NCI-H345 (cell line): ENCODE measurements at regions not wholly inside any gene's neighbourhood (a gene's known extent, or its start where the extent isn't known, plus 50 kb on each side); places are given as distances from the start of the nearest gene placed in this dataset.

Source experiments
- DNase-seq: peaks from one replicate; lab custom pipeline; 2025; lab: John Stamatoyannopoulos, UW

DNA sequence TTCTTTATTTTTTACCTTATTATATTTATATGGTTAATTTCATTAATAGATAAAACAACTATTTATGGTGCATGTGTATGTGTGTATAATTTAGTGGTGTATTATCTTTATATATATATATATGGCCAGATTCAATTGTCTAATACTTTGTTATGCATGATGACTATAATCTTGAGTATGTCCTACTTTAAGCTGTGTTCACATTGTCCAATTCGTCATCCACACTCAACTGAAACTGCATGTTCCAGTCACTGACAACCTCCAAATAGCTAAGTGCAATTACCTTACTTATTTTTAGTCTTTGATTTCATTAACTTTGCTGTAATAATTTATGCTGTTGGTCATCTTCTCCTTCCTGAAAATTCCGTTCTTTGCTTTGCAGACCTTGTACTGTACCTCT, 306.5 kb upstream of the TMTC1 start:
- no peak for DNase-seq

DNA sequence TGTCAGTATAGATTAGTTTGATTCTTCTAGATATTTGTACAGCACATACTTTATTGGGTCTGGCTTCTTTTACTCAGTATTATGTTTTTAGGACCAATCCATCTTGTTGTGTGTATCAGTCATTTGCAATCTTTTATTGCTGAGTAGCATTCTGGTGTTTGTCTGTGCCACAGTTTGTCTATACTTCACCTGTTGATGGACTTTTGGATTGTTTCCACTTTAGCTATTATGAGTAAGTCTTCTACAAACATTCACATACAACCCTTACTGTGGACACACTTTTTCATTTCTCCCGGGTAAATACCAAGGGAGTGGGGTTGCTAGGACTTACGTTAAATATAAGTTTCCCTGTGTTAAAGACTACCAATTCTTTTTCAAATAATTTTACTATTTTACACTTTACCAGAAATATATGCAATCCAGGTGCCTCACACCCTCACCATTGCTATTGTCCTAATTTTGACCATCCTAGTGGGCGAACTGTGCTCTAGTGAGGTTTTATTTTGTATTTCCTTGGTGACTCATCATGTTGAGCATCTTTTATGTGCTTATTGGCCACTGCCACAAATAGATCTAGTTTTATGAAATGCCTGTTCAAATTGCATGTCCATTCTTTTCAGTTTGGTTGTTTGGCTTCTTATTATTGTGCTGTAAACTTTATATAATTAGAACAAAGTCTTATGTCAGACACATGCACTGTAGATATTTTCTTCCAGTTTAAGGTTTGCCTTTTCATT, 304.7 kb upstream of the TMTC1 start:
- DNase-seq = no peak

DNA sequence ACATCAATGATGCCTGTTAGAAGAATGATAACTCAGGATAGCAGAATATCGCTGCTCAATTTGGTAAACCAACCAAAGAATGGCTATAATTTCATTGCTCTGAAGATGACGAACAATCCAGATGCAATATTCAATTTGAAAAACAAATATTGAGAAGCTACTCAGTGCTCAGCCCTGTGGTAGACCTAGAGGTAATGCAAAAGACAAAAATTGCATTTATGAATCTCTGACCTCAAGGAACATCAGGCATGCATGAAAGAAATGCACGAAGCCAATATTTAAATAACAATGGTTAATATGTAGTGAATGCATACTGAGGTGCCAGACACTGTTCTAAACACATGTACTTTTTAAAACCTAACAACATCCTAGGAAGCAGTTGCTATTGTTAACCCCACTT, 298.6 kb upstream of the TMTC1 start:
- DNase-seq = no peak

DNA sequence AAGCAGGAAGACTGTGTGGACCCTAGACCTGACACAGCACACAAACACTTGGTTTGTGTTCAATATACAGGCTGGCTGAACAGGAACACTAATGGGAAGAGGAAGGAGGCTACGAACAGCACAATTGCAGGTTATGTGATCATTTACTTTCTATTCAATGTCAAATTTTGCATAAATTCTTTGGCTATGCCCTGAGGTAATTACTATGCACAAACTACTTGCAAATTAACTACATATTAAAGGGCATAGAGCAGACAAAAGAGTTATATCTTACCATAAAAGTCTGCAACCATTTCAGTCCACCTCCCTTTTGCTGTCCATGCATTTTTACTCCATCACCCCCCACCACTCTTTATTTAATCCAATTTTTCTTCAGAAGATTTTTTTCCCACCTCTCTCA, 291.2 kb upstream of the TMTC1 start:
- DNase-seq = no peak

DNA sequence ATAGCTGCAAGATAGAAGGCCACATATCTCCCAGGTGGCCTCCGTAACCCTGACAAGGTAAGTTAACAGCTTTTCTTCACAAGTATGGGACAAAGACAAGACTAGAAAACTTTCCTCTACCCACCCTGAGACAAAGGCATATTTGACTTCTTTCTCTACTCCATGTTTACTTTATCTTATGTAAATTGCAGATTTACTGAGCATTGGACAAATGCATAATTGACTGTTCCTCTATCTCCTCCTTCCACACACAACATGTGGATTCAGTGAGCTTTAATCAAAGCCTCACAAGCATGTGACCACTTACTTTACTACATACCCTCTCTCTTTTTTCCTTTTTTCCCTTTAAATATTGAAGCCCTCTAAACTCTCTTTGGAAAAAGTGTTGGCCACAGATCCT, 289.1 kb upstream of the TMTC1 start:
- DNase-seq = no peak

DNA sequence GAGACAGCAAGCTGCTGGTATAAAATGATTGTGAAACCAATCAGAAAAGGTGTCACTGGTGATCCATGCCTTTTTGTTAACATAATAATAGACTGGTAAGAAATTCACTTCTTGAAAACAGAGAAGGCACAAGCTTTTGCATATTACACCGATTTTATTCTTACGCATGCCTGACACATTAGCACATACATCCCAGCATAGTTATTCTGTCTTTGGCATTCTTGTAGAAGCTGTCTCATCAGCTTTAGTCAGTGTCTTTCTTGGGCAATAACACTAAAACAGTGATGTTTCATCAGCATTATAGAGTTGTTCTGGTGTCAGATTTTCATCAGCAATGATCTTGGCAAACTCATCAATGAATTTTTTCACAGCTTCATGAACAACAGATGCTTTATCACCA, 283.4 kb upstream of the TMTC1 start:
- DNase-seq = no peak

DNA sequence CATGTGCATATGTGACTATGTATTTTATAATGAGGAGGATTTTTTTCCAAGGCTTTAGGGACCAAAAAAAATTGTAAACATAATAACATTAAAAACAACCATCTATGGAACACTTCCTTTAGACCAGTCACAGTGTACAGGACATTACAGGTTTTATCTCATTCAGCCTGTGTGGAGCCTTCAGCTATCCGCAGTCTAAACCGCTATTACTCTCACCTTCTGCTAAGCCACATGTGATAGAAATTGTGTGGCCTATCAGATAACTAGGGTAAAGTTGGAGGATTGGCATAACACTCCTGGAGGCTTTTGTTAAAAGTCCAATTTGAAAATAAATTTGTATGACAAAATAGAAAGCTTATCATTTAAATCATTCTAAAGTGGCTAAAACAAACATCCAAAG, 281.2 kb upstream of the TMTC1 start:
- DNase-seq = no peak

DNA sequence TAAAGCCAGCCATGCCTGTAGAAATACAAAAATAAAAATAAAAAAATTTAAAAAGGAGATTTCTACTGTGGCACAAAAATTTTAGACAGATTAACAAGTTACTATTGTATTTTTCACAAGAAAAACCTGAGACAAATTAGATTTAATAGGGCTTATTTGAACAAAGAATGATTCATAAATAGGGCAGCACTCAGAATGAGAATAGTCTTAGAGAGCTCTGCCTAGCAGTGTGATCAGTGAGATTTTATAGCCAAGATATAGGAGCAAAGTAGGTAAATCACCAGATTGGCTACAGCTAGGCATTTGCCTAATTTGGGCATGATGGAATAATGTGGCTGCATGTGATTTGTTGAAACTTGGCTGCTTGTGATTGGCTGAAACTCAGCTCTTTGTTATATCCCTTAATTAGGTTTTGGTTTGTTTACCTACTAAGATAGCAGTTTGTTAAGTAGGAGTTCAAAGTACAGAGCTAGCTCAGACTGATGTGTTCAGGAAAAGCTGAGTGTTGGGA, 279.7 kb upstream of the TMTC1 start:
- DNase-seq = no peak

DNA sequence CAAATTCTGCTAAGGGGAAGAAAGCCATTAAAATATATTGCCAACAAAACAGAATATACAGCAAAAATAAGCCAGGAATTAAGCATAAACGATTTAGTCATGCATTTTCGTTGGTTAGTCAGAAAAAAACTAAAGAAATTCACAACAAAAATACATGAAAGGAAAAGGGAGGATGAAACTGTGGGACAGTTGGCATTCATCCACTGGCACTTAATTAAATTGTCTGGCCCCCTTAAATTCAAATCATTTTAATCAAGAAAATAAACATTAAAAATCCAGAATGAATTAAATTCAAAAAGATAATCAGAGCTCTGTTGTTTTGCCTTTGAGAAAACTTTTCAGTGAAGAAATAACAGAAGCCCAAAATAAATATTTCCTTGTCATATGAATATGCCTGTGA, 264.6 kb upstream of the TMTC1 start:
- no peak for DNase-seq

DNA sequence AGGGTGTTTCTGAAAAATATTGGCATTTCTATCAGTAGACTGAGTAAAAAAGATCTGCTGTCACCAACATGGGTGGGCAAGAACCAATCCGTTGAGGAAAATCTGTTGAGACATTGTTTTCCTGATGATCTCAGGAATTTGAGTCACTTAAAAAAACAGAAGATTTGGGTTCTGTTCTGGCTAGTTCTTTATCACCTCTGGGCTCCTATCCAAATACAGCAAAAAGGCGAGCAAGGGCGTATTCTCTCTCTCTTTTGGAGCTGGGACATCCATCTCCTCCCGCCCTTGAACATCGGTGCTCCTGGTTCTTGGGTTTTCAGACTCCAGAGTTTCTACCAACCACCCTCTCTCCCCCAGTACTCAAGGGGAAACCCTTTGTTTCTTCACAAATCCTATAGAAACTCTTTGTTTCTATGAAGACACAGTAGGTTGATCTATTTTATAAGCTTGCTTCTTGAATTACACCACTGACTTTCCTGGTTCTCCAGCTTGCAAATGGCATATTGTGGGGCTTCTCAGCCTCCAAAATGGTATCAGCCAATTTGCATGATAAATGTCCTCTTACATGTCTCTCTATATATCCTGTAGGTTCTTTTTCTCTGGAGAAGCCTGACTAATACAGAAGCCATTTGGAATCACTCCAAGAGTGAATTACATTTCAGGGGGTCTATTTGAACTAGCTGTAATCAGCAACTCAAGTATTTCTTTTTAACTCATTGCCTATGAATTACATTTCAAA, 263.9 kb upstream of the TMTC1 start:
- DNase-seq = peak; percentile 76

DNA sequence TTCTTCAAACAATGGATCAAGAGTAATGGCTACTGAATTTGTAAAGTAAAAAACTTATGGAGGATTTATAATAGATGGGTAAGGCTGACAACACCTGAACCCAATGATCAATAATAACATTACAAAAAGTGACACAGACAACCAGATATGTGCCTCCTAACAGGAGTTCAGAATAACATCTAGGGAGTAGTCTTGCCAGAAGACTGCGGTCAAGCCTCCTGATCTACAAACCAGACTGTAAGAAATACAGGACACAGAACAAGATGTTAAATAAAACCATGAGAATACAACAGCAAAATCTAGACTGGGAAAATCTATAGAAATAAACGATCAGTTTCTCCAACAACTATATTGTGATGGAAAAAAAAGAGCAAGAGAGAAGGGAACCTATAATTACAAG, 262.6 kb upstream of the TMTC1 start:
- no peak for DNase-seq

DNA sequence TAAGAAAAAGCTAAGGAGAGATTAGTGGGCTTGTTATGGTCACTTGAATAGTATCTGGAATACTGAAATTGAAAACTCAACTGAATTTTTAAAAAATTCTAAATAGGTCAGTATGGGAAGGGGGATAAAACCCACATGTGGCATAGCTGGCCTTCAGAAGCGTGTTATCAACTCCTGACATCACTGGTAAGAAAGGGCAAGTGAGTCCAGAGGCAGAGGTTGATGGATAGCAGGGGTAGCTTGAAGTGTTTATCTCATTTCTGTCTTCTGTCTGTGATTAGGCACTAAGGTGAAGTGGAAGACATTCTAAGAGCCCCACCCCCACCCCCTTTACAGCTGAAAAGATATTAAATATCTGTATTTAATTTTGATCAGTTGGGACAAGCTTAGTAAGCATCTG, 261.4 kb upstream of the TMTC1 start:
- DNase-seq = no peak

DNA sequence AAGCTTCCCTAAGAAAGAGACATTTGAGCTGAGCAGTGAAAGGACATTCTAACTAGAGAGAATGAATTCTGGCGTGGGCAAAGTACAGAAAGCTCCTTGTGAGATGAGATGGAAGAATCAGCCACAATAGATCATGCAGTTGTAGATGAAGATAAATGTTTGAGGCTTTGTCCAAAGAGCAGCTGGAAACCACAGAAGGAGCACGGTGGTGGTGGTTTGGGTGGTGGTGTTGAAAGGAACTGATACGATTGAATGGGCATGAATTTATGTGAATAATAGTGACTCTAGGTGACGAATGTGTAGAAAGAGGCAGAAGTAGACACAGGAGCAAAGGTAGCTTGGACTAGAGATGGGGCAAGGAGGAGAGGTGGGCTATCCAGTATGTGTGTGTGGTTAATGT, 260.5 kb upstream of the TMTC1 start:
- no peak for DNase-seq

DNA sequence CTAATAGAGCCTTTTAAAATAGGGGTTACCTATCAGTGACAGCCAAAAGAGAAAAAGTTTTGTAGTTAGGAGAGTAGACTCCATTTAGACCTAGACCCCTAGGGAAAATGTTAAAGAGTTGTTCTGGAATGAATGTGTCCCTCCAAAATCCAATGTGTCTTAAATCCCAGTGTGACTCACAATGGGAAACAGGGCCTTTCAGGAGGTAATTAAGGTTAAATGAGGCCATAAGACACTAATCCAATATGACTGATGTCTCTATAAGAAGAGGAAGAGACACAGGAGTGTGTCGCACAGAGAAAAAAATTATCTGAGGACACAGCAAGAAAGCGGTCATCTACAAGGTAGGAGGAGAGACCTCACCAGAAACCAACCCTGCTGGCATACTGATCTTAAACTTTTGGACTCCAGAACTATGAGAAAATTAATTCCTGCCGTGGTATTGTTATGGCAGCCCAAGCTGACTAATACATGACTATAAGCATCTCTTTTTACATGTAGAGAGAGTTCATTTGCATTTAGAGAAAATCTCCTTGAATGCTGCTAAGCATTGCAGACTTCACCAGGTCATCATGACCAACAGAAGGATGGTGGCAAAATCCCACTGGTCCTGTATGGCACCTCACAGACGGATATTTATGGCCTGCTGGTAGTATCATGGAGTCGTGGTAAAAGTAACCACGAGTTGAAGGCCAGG, 259.6 kb upstream of the TMTC1 start:
- DNase-seq = no peak

DNA sequence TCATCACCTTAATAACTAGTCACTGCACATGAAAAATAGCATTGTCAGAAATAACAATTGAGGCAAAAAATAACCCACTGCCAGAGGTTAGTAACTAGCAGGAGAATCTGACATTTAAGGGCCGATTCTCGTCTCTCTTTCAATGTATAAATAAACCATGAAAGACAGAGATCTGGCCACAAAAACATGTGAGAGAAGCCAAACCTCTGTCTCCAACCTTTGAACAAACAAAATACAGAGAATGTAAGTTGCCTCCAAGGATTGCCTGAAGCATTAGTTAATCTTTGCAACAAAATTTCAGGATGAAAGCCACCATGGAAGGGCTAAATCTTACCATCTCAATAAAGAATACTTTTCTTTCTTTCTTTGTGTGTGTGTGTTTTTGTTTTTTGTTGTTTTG, 257.4 kb upstream of the TMTC1 start:
- DNase-seq = no peak

DNA sequence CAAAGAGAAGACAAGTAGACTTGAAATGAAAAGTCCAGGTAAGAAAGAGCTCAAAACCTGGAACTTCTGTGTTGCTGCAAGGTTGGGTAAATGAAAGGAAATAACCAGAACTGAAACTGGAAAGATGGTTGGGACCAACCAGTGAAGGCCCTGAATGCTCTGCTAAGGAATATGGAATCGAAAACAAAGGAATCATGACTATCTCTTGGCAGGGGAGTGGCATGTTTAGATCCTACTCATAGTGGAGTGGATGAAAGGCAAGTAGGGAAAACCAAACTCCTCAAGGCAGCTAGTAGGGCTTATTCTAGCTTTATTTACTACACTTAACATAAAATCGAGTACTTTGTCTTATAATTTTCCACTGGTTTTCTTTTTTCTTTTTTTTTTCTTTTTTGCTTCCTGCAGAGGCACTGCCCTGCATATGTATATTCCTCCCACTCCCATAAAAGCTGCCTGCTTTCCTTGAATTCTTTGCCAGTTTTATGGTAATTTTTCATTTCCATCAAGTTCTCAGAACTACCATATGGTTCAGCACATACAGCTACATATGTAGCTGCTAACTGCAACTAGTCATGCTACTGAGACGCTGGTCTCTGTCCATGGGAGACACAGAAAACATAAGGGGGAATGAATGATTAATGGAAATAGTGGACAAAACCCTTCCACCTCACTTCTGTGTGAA, 247.1 kb upstream of the TMTC1 start:
- no peak for DNase-seq

DNA sequence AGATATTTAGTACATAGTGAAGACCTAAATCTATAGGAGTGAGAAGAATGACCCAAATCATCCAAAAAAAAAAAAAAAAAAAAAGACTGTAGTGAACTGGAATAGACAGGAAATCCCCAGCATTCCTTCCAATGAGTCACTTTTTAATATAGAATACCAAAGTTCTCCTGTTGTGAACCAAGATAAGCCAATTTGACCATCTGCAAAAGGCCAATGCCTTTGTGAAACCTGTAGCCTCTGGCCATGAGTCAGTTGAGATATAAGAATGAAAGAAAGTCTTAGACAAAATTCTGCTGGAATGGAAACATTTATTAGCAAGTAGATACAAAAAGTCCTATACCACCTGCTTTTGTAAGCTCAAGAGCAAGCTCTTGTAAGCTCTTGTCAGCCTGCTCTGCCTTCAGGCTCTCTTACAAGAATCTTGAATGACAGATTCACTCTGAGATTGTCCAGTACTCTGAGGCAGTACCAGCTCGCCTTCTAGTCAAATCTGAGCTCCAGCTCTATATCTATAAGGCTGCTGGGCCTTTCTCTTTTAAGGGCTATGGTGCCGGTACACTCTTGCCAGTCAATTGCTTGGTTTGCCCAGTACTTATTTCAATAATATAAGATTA, 243.0 kb upstream of the TMTC1 start:
- DNase-seq = no peak

DNA sequence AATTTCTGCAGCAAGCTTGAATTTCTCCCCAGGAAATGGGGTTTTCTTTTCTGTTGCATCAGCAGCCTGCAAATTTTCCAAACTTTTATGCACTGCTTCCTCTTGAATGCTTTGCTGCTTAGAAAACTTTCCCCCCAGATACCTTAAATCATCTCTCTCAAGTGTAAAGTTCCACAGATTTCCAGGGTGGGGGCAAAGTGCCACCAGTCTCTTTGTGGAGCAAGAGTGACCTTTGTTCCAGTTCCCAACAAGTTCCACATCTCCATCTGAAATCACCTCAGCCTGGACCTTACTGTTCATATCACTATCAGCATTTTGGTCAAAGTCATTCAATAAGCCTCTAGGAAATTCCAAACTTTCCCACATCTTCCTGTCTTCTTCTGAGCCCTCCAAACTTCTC, 241.6 kb upstream of the TMTC1 start:
- DNase-seq = no peak

DNA sequence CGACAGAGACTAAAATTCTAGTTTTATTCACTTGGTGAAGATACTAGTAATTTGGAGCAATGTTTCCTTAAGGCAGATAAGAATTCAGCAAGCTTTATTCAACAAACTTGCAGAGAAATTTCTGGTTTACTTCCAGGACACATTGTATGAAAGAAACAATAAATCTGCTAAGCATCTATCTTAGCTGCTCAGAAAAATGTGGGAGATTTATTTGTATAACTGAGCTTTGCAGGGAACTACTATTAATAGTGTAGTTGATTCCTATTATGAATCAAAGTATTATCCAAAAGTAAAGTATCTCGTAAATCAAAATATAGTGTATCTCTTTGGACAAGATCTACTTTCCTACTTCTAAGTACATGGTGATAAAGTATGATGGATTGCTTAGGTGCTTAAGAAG, 239.4 kb upstream of the TMTC1 start:
- DNase-seq = no peak

DNA sequence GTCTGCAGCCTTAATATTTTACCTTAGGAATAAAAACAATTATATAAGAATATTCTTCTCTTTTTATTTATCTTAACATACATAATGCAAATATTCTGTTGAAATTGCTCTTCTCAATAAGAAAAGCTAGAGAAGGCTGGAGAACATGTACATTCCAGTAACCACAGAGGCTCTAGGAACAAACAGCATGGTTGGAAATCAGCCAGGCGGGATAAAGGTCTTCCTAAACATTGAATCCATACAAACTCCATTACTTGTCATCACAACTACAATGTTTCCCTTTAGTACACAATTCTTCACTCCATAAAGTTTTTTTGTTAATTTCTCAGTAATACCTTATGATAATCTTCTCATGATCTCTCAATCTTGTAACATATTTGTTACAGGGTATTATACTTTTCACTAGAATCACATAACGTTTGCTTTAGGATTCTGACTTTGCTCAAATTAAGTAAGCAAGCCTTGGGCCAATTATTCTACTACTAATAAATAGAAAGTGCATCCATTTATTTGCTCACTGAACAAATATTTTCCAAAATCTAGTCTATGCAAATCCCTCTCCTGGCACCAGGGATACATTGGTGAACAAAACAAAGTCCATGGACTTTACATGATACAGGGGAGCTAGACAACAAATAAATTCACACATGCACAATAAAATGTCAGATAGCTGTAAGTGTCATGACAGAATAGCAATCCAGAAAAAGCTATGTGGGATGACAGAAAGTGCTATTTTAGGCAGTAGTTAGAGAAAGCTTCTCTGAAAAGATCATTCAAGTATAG, 237.5 kb upstream of the TMTC1 start:
- DNase-seq = no peak
